ENCODE measurements at regions not wholly inside any gene's neighbourhood (a gene's known extent, or its start where the extent isn't known, plus 50 kb on each side); places are given as distances from the start of the nearest gene placed in this dataset.

DNA sequence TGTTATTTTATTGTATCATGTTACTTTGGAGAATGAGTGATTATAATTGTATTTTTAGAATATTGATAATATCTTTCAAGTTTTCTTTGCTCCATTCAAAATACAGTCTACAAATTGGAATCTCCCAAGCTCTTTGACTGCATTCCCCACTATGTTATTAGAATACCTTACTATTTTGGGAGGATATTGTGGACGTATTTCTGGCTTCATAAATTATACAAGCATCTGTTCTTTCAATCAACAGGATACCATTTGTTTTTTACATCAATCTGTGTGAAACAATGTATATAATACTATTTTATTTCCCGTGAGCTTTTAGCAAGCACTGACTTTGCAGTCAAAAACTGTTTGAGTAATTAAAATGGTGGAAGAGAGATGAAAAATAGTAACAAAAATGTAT lies 226.5 kb downstream of the PTPRC start:
- DNase-seq: no peak

DNA sequence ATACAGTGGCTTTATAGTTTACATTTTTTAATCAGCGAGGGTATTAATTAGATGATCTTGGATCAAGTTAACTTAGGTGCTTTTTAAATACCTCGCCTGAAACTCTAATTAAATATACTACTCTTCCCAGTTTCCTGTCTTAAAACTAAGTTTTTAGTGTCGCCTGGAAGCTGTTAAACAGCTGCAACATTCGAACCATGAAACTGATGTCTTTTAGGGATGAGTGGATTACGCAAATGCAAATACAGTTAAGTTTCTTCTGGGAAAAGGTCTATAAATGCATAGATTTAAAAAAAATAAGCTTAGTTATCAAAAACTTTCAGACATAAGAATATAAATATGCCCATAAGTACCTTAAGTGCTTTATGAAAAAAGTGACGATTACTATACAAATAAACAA lies 228.3 kb downstream of the PTPRC start:
- no peak for DNase-seq

DNA sequence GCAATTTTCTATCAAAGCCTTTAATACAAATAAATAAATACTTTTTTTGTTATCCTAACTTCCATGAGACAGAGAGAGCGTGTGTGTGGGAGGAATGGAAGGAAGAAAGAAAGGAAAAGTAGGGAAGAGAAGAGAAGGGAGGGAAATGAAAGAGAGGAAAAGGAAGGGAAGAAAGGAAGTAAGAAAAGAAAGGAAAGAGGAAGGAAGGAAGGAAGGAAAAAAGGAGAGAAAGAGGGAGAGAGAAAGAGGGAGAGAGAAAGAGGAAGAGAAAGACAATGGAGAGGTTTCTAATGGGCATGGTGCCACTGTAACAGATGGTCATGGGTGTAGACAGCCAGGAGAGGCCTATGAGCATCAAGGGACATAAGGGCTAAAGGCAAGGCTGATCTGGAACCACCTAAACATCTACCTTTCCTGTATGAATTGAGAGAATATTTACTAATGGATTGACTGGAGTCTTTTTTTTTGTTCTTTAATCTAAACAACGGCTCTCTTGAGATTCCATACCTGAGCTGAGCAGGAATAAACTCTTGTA lies 234.9 kb downstream of the PTPRC start:
- no peak for DNase-seq

GRCh38 chr1:198876371-198876871 lies 237.6 kb downstream of the PTPRC start:
- no peak for DNase-seq

- no peak for DNase-seq
These were observed 239.7 kb downstream of the PTPRC start for GRCh38 chr1:198878566-198878965.

GRCh38 chr1:198879711-198880306 lies 241.0 kb downstream of the PTPRC start:
- no peak for DNase-seq

- DNase-seq: no peak
These were observed 241.6 kb downstream of the PTPRC start for GRCh38 chr1:198880397-198880796.

- no peak for DNase-seq
These were observed 242.2 kb downstream of the PTPRC start for GRCh38 chr1:198880818-198881597.

GRCh38 chr1:198883184-198883583 lies 244.3 kb downstream of the PTPRC start:
- DNase-seq: no peak

GRCh38 chr1:198887866-198888265 lies 249.0 kb downstream of the PTPRC start:
- DNase-seq: no peak

DNA sequence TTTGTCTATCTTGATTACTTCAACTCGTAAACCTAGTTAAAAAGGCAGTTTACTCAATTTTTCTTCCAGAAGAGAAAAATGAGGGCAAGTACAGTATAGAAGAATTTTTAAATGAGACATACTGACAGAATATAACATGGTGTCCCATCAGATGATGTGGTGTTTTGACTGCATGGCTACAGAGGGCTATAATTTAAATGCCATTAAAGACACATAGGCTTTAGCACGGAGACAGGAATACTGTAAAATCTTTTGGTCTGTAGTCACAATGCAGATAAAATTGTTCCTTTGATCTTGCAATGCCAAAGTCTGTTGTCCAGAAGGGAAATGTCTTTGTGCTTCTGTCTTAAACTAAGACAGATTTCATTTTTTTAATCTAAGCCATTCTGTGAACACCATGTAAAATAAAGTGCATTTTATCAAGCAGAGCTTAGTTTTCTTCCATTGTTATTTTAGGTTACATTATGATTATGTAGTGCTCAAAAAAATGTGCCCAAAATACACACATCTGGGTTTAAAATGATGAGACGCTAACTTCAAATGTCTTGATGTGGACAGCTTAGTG lies 249.6 kb downstream of the PTPRC start:
- DNase-seq: no peak

DNA sequence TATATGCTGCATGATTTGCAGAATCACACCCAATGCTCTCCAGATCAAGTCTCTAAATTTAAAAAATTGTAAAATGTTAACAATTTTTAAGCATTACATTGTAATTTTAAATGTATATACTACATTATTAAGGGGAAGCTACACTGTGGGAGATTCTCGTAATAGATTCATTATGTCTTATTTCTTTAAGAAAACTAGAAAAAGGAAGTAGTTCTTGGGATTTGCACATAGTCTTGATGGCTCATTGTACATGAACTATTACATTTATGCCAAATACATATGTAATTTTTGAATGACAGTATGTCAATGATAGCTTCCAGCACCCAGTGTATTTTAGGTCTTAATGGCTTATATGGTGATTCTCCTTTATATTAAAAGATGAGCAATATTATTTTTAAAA lies 250.3 kb downstream of the PTPRC start:
- no peak for DNase-seq

DNA sequence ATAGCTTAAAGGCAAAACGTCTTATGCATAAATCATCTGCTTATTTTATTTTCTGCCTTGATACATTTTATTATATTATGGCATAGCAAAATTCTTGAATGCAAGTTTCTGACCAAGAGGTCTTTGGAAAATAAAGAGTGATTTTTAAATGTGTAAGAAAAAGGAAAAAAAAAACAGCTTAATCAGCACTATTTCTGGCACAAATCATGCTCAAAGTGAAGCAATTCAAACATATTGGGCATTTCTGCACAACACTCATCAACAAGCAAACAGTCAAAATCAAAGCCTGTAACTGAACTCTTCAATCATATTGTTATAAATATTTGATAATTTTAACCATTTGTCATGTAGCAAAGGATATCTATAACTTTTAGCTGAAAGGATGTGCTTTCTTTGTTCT lies 250.9 kb downstream of the PTPRC start:
- DNase-seq: no peak

- DNase-seq: no peak
These were observed 251.5 kb downstream of the PTPRC start for GRCh38 chr1:198890214-198890930.

DNA sequence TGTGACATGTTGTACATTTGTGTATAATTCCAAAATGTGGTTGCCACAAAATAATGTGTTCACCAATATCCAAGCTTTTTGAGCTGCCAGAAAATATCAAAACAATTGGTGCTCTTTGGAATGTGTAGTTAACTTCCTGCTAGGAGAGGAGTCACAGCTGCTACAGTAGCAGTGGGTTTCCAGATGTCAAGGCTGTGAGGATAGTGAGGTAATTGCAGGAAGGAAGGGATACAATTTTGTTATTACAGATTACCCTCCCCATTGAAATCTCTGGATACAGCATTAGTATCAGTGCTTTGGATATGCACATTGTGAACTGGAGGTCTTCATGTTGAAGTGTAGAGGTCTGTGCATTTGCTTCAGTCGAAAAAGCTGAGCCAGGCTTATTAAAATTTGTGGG lies 253.2 kb downstream of the PTPRC start:
- DNase-seq: no peak

DNA sequence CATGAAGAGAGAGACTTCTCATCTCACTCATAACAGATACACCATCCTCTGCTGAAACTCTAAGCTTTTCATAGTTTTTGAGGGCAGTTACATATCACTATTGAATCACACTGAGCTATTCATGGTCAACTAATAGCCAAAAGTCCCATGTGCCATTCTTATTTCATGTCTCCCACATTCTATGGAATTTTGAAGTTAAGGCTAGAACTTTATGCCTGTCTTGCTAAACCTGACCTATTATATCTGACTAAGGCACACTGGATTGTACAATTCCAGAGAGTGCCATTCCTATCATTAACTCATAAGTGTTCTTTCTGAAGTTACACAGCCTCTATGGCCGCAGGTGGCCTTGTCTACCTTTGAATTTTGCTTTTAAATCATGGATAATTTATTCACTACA lies 254.3 kb downstream of the PTPRC start:
- DNase-seq: no peak

- no peak for DNase-seq
These were observed 255.1 kb downstream of the PTPRC start for GRCh38 chr1:198893763-198894444.

- no peak for DNase-seq
These were observed 262.4 kb downstream of the PTPRC start for GRCh38 chr1:198901266-198901665.

GRCh38 chr1:198902655-198903054 lies 263.8 kb downstream of the PTPRC start:
- no peak for DNase-seq

- no peak for DNase-seq
These were observed 264.4 kb downstream of the PTPRC start for GRCh38 chr1:198903203-198903602.

GRCh38 chr1:198903621-198904020 lies 264.8 kb downstream of the PTPRC start:
- DNase-seq: no peak

DNA sequence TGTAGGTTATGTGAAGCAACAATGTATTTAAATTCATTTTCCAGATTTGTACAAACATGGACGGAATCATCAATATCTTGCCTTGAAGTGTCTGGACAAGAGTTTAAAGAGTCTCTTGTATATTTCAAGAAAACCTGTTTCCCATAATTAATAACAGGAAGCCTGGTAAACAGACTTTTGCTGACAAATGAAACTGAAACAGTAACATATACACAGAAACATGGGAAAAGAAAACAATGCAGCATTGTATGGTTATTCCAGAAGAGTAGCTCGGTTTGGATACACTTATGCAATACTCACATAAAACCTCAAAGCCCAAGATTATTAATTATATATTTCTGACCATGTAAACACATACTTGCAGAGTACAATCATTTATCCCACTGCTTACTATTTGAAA lies 265.5 kb downstream of the PTPRC start:
- no peak for DNase-seq
